SU-DHL-6 (cell line): ENCODE measurements at regions not wholly inside any gene's neighbourhood (a gene's known extent, or its start where the extent isn't known, plus 50 kb on each side); places are given as distances from the start of the nearest gene placed in this dataset.

Experiments used
- H2AFZ ChIP-seq: fragments of 200-600 bp; sonication (generic); 2 replicates; pipeline ENCODE4 v1.6.1; 2014; ENCODE audit warnings: low read depth, mild to moderate bottlenecking, moderate library complexity, mixed read lengths, antibody characterized with exemption, low read length; ENCODE audit not compliant: severe bottlenecking
- H3F3A ChIP-seq: fragments of 200-600 bp; shearing (Covaris generic); 2 replicates; pipeline ENCODE4 v1.6.0; 2016; ENCODE audit warnings: antibody characterized with exemption, mild to moderate bottlenecking; ENCODE audit not compliant: insufficient read depth
- H3K27ac ChIP-seq: fragments of 200-600 bp; sonication (generic); 2 replicates; pipeline ENCODE4 v1.5.1; 2016; ENCODE audit warnings: low read depth, mild to moderate bottlenecking, low read length, moderate library complexity, mixed read lengths
- H3K27me3 ChIP-seq: fragments of 200-600 bp; sonication (generic), shearing (Covaris generic); 2 replicates; pipeline ENCODE4 v1.6.0; 2014; ENCODE audit warnings: mild to moderate bottlenecking, low read length
- H3K36me3 ChIP-seq: fragments of 200-600 bp; sonication (generic); 2 replicates; pipeline ENCODE4 v1.6.1; 2014; ENCODE audit warnings: mild to moderate bottlenecking, low read length, mixed read lengths
- H3K4me2 ChIP-seq: fragments of 300-600, 200-600 bp; shearing (Covaris generic), sonication (generic); 2 replicates; pipeline ENCODE4 v1.6.0; 2014; ENCODE audit warnings: low read length, low read depth, mild to moderate bottlenecking; ENCODE audit not compliant: poor library complexity, severe bottlenecking
- H3K4me3 ChIP-seq: fragments of 200-600 bp; sonication (generic); 2 replicates; pipeline ENCODE4 v1.5.1; 2014; ENCODE audit warnings: antibody characterized with exemption, low read length, mild to moderate bottlenecking, mixed read lengths; ENCODE audit not compliant: insufficient read depth, poor library complexity, severe bottlenecking
- H3K79me2 ChIP-seq: fragments of 200-600 bp; sonication (generic); 2 replicates; pipeline ENCODE4 v1.6.1; 2014; ENCODE audit warnings: mild to moderate bottlenecking, low read length, moderate library complexity; ENCODE audit not compliant: insufficient read depth
- H3K9ac ChIP-seq: fragments of 200-600 bp; sonication (generic); 2 replicates; pipeline ENCODE4 v1.7.0; 2014; ENCODE audit warnings: mild to moderate bottlenecking, low read length
- H3K9me2 ChIP-seq: fragments of 200-600 bp; sonication (generic); replicated peaks from 2 replicates; pipeline ENCODE4 v1.6.1; 2014; ENCODE audit warnings: low read length; ENCODE audit not compliant: insufficient read depth
- H3K9me3 ChIP-seq: fragments of 200-600 bp; sonication (generic); 2 replicates; pipeline ENCODE4 v1.6.1; 2014; ENCODE audit warnings: low read length, mixed read lengths; ENCODE audit not compliant: insufficient read depth
- H4K20me1 ChIP-seq: fragments of 200-600 bp; sonication (generic); 2 replicates; pipeline ENCODE4 v1.6.1; 2014; ENCODE audit warnings: low read depth, mild to moderate bottlenecking, antibody characterized with exemption, low read length, moderate library complexity, mixed read lengths
- CTCF ChIP-seq: fragments of 200-600 bp; sonication (generic); IDR thresholded peaks from one replicate; pipeline ENCODE4 v1.5.1; 2017; ENCODE audit warnings: antibody characterized with exemption, mild to moderate bottlenecking, low read length, moderate library complexity; ENCODE audit not compliant: insufficient read depth, poor library complexity, severe bottlenecking
- EZH2phosphoT487 ChIP-seq: fragments of 200-600 bp; sonication (generic), shearing (Covaris generic); conservative IDR thresholded peaks from 2 replicates; pipeline ENCODE4 v1.6.1; 2018; ENCODE audit warnings: mild to moderate bottlenecking, antibody characterized with exemption, low read length, moderate library complexity, mixed read lengths

GRCh38 chr4:12203945-12204344 is 775.3 kb upstream of the HS3ST1 start:
- Histone ChIP-seq H3K4me3 (no peak overlapping the region), H3K9ac (no peak overlapping the region), H3K27me3 (no peaks in the 10 kb centered on the region), H3K36me3 (no peaks in the 10 kb centered on the region), H3K27ac (no peak overlapping the region), H2AFZ (no peak overlapping the region), H3K9me3 (no peaks in the 10 kb centered on the region), H4K20me1 (no peaks in the 10 kb centered on the region), H3F3A (no peaks in the 10 kb centered on the region), H3K4me2 (no peak overlapping the region), H3K9me2 (no peaks in the 10 kb centered on the region), H3K79me2 (no peaks in the 10 kb centered on the region)
- TF ChIP-seq EZH2phosphoT487 (no peak), CTCF (no peak)

GRCh38 chr4:12200226-12200625 is 771.5 kb upstream of the HS3ST1 start:
- Histone ChIP-seq H3K9me3 (no peaks in the 10 kb centered on the region), H3K4me3 (no peak overlapping the region), H3K27ac (no peak overlapping the region), H3K27me3 (no peaks in the 10 kb centered on the region), H4K20me1 (no peaks in the 10 kb centered on the region), H3K9ac (no peak overlapping the region), H3F3A (no peaks in the 10 kb centered on the region), H2AFZ (no peak overlapping the region), H3K36me3 (no peaks in the 10 kb centered on the region), H3K9me2 (no peaks in the 10 kb centered on the region), H3K4me2 (no peak overlapping the region), H3K79me2 (no peaks in the 10 kb centered on the region)
- TF ChIP-seq EZH2phosphoT487 (no peak), CTCF (no peak)

- no peaks in the 10 kb centered on the region for H3K79me2 ChIP-seq
- no peaks in the 10 kb centered on the region for H3K27me3 ChIP-seq
- H4K20me1 ChIP-seq, result no peaks in the 10 kb centered on the region
- H3F3A ChIP-seq, result no peaks in the 10 kb centered on the region
- H3K27ac ChIP-seq, result no peak overlapping the region
- H2AFZ ChIP-seq, result no peak overlapping the region
- H3K4me3 ChIP-seq, result no peak overlapping the region
- no peak overlapping the region for H3K4me2 ChIP-seq
- no peak overlapping the region for H3K9ac ChIP-seq
- no peaks in the 10 kb centered on the region for H3K36me3 ChIP-seq
- no peaks in the 10 kb centered on the region for H3K9me2 ChIP-seq
- no peaks in the 10 kb centered on the region for H3K9me3 ChIP-seq
- no peak for TF ChIP-seq EZH2phosphoT487
Measured at GRCh38 chr4:12186526-12186925, 757.8 kb upstream of the HS3ST1 start.

GRCh38 chr4:12178614-12179610 is 750.2 kb upstream of the HS3ST1 start:
- H3K36me3 ChIP-seq, result no peaks in the 10 kb centered on the region
- no peaks in the 10 kb centered on the region for H3F3A ChIP-seq
- no peak overlapping the region for H3K4me3 ChIP-seq
- no peak overlapping the region for H3K9ac ChIP-seq
- no peaks in the 10 kb centered on the region for H3K9me2 ChIP-seq
- H4K20me1 ChIP-seq, result no peaks in the 10 kb centered on the region
- H3K4me2 ChIP-seq, result no peak overlapping the region
- H3K27me3 ChIP-seq, result no peaks in the 10 kb centered on the region
- no peak overlapping the region for H2AFZ ChIP-seq
- H3K9me3 ChIP-seq, result no peaks in the 10 kb centered on the region
- no peaks in the 10 kb centered on the region for H3K79me2 ChIP-seq
- H3K27ac ChIP-seq, result no peak overlapping the region
- TF ChIP-seq CTCF (no peak), EZH2phosphoT487 (no peak)
